ENCODE measurements at regions not wholly inside any gene's neighbourhood (a gene's known extent, or its start where the extent isn't known, plus 50 kb on each side); places are given as distances from the start of the nearest gene placed in this dataset.

DNA sequence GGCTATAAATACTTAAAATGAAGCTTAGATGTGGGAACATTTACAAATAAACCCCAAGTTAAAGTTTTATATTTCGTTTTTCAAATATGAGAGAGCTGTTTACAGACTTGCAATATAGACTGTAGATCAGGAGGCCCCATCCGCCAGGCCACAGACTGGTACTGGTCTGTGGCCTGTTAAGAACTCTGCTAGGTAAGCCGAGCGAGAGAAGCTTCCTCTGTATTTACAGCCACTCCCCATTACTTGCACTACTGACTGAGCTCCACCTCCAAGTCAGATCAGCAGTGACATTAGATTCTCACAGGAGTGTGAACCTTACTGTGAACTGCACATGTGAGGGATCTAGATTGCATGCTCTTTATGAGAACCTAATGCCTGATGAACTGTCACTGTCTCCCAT, 561.4 kb upstream of the FAM174A start:
- TF ChIP-seq, protein P1, sequence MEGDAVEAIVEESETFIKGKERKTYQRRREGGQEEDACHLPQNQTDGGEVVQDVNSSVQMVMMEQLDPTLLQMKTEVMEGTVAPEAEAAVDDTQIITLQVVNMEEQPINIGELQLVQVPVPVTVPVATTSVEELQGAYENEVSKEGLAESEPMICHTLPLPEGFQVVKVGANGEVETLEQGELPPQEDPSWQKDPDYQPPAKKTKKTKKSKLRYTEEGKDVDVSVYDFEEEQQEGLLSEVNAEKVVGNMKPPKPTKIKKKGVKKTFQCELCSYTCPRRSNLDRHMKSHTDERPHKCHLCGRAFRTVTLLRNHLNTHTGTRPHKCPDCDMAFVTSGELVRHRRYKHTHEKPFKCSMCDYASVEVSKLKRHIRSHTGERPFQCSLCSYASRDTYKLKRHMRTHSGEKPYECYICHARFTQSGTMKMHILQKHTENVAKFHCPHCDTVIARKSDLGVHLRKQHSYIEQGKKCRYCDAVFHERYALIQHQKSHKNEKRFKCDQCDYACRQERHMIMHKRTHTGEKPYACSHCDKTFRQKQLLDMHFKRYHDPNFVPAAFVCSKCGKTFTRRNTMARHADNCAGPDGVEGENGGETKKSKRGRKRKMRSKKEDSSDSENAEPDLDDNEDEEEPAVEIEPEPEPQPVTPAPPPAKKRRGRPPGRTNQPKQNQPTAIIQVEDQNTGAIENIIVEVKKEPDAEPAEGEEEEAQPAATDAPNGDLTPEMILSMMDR (IDR thresholded peaks at IDR 0.05 in 2 of 3, conservative IDR thresholded peaks at IDR 0.05 in 1 of 3; ENCODE audit: borderline replicate concordance in 1 of 3, insufficient read depth in 1 of 3, low read depth in 2 of 3, low read length in 2 of 3), result no peak
- no peak for TF ChIP-seq EZH2 (IDR thresholded peaks at IDR 0.05)
- TF ChIP-seq, protein P2, sequence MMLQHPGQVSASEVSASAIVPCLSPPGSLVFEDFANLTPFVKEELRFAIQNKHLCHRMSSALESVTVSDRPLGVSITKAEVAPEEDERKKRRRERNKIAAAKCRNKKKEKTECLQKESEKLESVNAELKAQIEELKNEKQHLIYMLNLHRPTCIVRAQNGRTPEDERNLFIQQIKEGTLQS (IDR thresholded peaks at IDR 0.05), result no peak
- TF ChIP-seq, protein P3, sequence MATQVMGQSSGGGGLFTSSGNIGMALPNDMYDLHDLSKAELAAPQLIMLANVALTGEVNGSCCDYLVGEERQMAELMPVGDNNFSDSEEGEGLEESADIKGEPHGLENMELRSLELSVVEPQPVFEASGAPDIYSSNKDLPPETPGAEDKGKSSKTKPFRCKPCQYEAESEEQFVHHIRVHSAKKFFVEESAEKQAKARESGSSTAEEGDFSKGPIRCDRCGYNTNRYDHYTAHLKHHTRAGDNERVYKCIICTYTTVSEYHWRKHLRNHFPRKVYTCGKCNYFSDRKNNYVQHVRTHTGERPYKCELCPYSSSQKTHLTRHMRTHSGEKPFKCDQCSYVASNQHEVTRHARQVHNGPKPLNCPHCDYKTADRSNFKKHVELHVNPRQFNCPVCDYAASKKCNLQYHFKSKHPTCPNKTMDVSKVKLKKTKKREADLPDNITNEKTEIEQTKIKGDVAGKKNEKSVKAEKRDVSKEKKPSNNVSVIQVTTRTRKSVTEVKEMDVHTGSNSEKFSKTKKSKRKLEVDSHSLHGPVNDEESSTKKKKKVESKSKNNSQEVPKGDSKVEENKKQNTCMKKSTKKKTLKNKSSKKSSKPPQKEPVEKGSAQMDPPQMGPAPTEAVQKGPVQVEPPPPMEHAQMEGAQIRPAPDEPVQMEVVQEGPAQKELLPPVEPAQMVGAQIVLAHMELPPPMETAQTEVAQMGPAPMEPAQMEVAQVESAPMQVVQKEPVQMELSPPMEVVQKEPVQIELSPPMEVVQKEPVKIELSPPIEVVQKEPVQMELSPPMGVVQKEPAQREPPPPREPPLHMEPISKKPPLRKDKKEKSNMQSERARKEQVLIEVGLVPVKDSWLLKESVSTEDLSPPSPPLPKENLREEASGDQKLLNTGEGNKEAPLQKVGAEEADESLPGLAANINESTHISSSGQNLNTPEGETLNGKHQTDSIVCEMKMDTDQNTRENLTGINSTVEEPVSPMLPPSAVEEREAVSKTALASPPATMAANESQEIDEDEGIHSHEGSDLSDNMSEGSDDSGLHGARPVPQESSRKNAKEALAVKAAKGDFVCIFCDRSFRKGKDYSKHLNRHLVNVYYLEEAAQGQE (IDR thresholded peaks at IDR 0.05; ENCODE audit: low read depth), result no peak
- TF ChIP-seq POLR2A (IDR thresholded peaks at IDR 0.05; ENCODE audit: borderline replicate concordance, extremely low read depth, insufficient read depth, insufficient read length), result no peak
- TF ChIP-seq CEBPB (IDR thresholded peaks at IDR 0.05; ENCODE audit: low read depth), result no peak
- no peak for TF ChIP-seq EGR1 (IDR thresholded peaks at IDR 0.05; ENCODE audit: low read depth)
- TF ChIP-seq, protein P4, sequence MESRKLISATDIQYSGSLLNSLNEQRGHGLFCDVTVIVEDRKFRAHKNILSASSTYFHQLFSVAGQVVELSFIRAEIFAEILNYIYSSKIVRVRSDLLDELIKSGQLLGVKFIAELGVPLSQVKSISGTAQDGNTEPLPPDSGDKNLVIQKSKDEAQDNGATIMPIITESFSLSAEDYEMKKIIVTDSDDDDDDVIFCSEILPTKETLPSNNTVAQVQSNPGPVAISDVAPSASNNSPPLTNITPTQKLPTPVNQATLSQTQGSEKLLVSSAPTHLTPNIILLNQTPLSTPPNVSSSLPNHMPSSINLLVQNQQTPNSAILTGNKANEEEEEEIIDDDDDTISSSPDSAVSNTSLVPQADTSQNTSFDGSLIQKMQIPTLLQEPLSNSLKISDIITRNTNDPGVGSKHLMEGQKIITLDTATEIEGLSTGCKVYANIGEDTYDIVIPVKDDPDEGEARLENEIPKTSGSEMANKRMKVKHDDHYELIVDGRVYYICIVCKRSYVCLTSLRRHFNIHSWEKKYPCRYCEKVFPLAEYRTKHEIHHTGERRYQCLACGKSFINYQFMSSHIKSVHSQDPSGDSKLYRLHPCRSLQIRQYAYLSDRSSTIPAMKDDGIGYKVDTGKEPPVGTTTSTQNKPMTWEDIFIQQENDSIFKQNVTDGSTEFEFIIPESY (IDR thresholded peaks at IDR 0.05; ENCODE audit: extremely low read depth, insufficient replicate concordance, low read length), result no peak
- TF ChIP-seq POLR2AphosphoS5 (IDR thresholded peaks at IDR 0.05; ENCODE audit: low read depth, low read length), result no peak
- no peak for TF ChIP-seq EZH2phosphoT487 (IDR thresholded peaks at IDR 0.05; ENCODE audit: borderline replicate concordance)
- no peak for TF ChIP-seq YY1 (IDR thresholded peaks at IDR 0.05; ENCODE audit: extremely low read depth, insufficient replicate concordance, low read depth, low read length)
- TF ChIP-seq ZFX (IDR thresholded peaks at IDR 0.05), result no peak
- no peak for TF ChIP-seq SRF (IDR thresholded peaks at IDR 0.05; ENCODE audit: low read depth)
